ENCODE measurements at regions not wholly inside any gene's neighbourhood (a gene's known extent, or its start where the extent isn't known, plus 50 kb on each side); places are given as distances from the start of the nearest gene placed in this dataset.

GRCh38 chr17:71941920-71942319 lies 178.9 kb upstream of the SOX9 start:
- Histone ChIP-seq H3K27me3 (ENCODE audit: control insufficient read depth, extremely low read depth, insufficient read depth, low read length) (no peaks in the 10 kb centered on the region), H3K9ac (ENCODE audit: control insufficient read depth, extremely low read depth, insufficient read depth, low read length) (no peak overlapping the region), H3K4me3 (ENCODE audit: control insufficient read depth in 2 of 3, extremely low read depth in 1 of 3, insufficient read depth in 2 of 3, low read depth in 1 of 3, low read length in 3 of 3) (no peak overlapping the region), H2AFZ (ENCODE audit: control insufficient read depth, low read length) (no peak overlapping the region), H3K4me1 (ENCODE audit: control insufficient read depth, extremely low read depth, insufficient read depth, low read length) (peaks cover 7% of the 10 kb centered on the region), H3K9me1 (ENCODE audit: control insufficient read depth, extremely low read depth, insufficient read depth, low read length) (no peaks in the 10 kb centered on the region), H3K79me2 (ENCODE audit: control insufficient read depth, insufficient read depth, low read length) (no peaks in the 10 kb centered on the region), H3K27ac (ENCODE audit: control insufficient read depth, insufficient read depth, low read length) (no peak overlapping the region), H3K9me3 (ENCODE audit: control insufficient read depth, low read depth, low read length) (no peaks in the 10 kb centered on the region), H3K36me3 (ENCODE audit: control insufficient read depth in 2 of 2, extremely low read depth in 1 of 2, insufficient read depth in 2 of 2, low read length in 2 of 2) (no peaks in the 10 kb centered on the region), H4K20me1 (ENCODE audit: control insufficient read depth, extremely low read depth, insufficient read depth, low read length) (no peaks in the 10 kb centered on the region), H3K4me2 (ENCODE audit: control insufficient read depth, extremely low read depth, insufficient read depth, low read depth, low read length) (no peak overlapping the region)
- FAIRE-seq (no peak), DNase-seq (ENCODE audit: low read depth, low spot score) (no peak)
- dilution Hi-C loops (cut with MboI; ENCODE audit: extremely low pct_ligation_motif_present, low sequenced_read_pairs), result no loop called here
- TF ChIP-seq EZH2 (IDR thresholded peaks at IDR 0.05; ENCODE audit: low read length), result no peak
- no peak for TF ChIP-seq CTCF (optimal IDR thresholded peaks at IDR 0.05 in 1 of 3, IDR thresholded peaks at IDR 0.05 in 1 of 3, conservative IDR thresholded peaks at IDR 0.05 in 1 of 3; ENCODE audit: extremely low read depth in 1 of 3, insufficient read depth in 2 of 3, low read length in 3 of 3)

GRCh38 chr17:71942626-71943025 lies 178.2 kb upstream of the SOX9 start:
- Histone ChIP-seq H3K79me2 (ENCODE audit: control insufficient read depth, insufficient read depth, low read length) (no peaks in the 10 kb centered on the region), H3K9me1 (ENCODE audit: control insufficient read depth, extremely low read depth, insufficient read depth, low read length) (no peaks in the 10 kb centered on the region), H3K27ac (ENCODE audit: control insufficient read depth, insufficient read depth, low read length) (no peak overlapping the region), H3K4me1 (ENCODE audit: control insufficient read depth, extremely low read depth, insufficient read depth, low read length) (peaks cover under 1% of the 10 kb centered on the region), H3K27me3 (ENCODE audit: control insufficient read depth, extremely low read depth, insufficient read depth, low read length) (no peaks in the 10 kb centered on the region), H4K20me1 (ENCODE audit: control insufficient read depth, extremely low read depth, insufficient read depth, low read length) (no peaks in the 10 kb centered on the region), H3K36me3 (ENCODE audit: control insufficient read depth in 2 of 2, extremely low read depth in 1 of 2, insufficient read depth in 2 of 2, low read length in 2 of 2) (no peaks in the 10 kb centered on the region), H3K4me2 (ENCODE audit: control insufficient read depth, extremely low read depth, insufficient read depth, low read depth, low read length) (no peak overlapping the region), H2AFZ (ENCODE audit: control insufficient read depth, low read length) (no peak overlapping the region), H3K4me3 (ENCODE audit: control insufficient read depth in 2 of 3, extremely low read depth in 1 of 3, insufficient read depth in 2 of 3, low read depth in 1 of 3, low read length in 3 of 3) (no peak overlapping the region), H3K9ac (ENCODE audit: control insufficient read depth, extremely low read depth, insufficient read depth, low read length) (no peak overlapping the region), H3K9me3 (ENCODE audit: control insufficient read depth, low read depth, low read length) (no peaks in the 10 kb centered on the region)
- dilution Hi-C loops (cut with MboI; ENCODE audit: extremely low pct_ligation_motif_present, low sequenced_read_pairs), result no loop called here
- no peak for DNase-seq (ENCODE audit: low read depth, low spot score)
- TF ChIP-seq EZH2 (IDR thresholded peaks at IDR 0.05; ENCODE audit: low read length) (no peak), CTCF (optimal IDR thresholded peaks at IDR 0.05 in 1 of 3, IDR thresholded peaks at IDR 0.05 in 1 of 3, conservative IDR thresholded peaks at IDR 0.05 in 1 of 3; ENCODE audit: extremely low read depth in 1 of 3, insufficient read depth in 2 of 3, low read length in 3 of 3) (no peak)
- FAIRE-seq, result no peak

Data from keratinocyte (primary cell).